ENCODE measurements at regions not wholly inside any gene's neighbourhood (a gene's known extent, or its start where the extent isn't known, plus 50 kb on each side); places are given as distances from the start of the nearest gene placed in this dataset.

GRCh38 chr2:122875091-122875865, 1119.8 kb downstream of the TSN start:
- Histone ChIP-seq H3K4me3 (ENCODE audit: low read depth, low read length) (no peak overlapping the region), H3K36me3 (ENCODE audit: control insufficient read depth, insufficient read depth, low read length) (no peaks in the 10 kb centered on the region), H3K27me3 (ENCODE audit: control insufficient read depth, insufficient read depth, low read length) (no peaks in the 10 kb centered on the region)
- no peak for DNase-seq (ENCODE audit: low read depth)
- TF ChIP-seq CTCF (IDR thresholded peaks at IDR 0.05; ENCODE audit: insufficient read depth, low read length, poor library complexity, severe bottlenecking) = no peak

- H3K36me3 ChIP-seq (ENCODE audit: control insufficient read depth, insufficient read depth, low read length) = no peaks in the 10 kb centered on the region
- H3K27me3 ChIP-seq (ENCODE audit: control insufficient read depth, insufficient read depth, low read length) = no peaks in the 10 kb centered on the region
- TF ChIP-seq CTCF (IDR thresholded peaks at IDR 0.05; ENCODE audit: insufficient read depth, low read length, poor library complexity, severe bottlenecking) = no peak
- DNase-seq (ENCODE audit: low read depth) = no peak
- no peak overlapping the region for H3K4me3 ChIP-seq (ENCODE audit: low read depth, low read length)
Measured at GRCh38 chr2:122883849-122884248, 1128.4 kb downstream of the TSN start.

- Histone ChIP-seq H3K4me3 (ENCODE audit: low read depth, low read length) (no peak overlapping the region), H3K27me3 (ENCODE audit: control insufficient read depth, insufficient read depth, low read length) (no peaks in the 10 kb centered on the region), H3K36me3 (ENCODE audit: control insufficient read depth, insufficient read depth, low read length) (no peaks in the 10 kb centered on the region)
- DNase-seq (ENCODE audit: low read depth) = no peak
- TF ChIP-seq CTCF (IDR thresholded peaks at IDR 0.05; ENCODE audit: insufficient read depth, low read length, poor library complexity, severe bottlenecking) = no peak
Measured at GRCh38 chr2:122884889-122885288, 1129.4 kb downstream of the TSN start.

- H3K36me3 ChIP-seq (ENCODE audit: control insufficient read depth, insufficient read depth, low read length) = no peaks in the 10 kb centered on the region
- TF ChIP-seq CTCF (IDR thresholded peaks at IDR 0.05; ENCODE audit: insufficient read depth, low read length, poor library complexity, severe bottlenecking) = no peak
- no peak overlapping the region for H3K4me3 ChIP-seq (ENCODE audit: low read depth, low read length)
- no peak for DNase-seq (ENCODE audit: low read depth)
- H3K27me3 ChIP-seq (ENCODE audit: control insufficient read depth, insufficient read depth, low read length) = no peaks in the 10 kb centered on the region
Measured at GRCh38 chr2:122885436-122885835, 1130.0 kb downstream of the TSN start.

GRCh38 chr2:122886479-122887145, 1131.2 kb downstream of the TSN start:
- no peak for TF ChIP-seq CTCF (IDR thresholded peaks at IDR 0.05; ENCODE audit: insufficient read depth, low read length, poor library complexity, severe bottlenecking)
- H3K4me3 ChIP-seq (ENCODE audit: low read depth, low read length) = no peak overlapping the region
- no peaks in the 10 kb centered on the region for H3K27me3 ChIP-seq (ENCODE audit: control insufficient read depth, insufficient read depth, low read length)
- H3K36me3 ChIP-seq (ENCODE audit: control insufficient read depth, insufficient read depth, low read length) = no peaks in the 10 kb centered on the region
- DNase-seq (ENCODE audit: low read depth) = no peak
